DND-41 (cell line): ENCODE measurements at regions not wholly inside any gene's neighbourhood (a gene's known extent, or its start where the extent isn't known, plus 50 kb on each side); places are given as distances from the start of the nearest gene placed in this dataset.

ENCODE experiments used
- EZH2 ChIP-seq: IDR thresholded peaks from 3 replicates; pipeline ENCODE4 v1.6.1; 2012; ENCODE audit warnings: borderline replicate concordance, low read depth, mild to moderate bottlenecking, moderate library complexity, low read length, inconsistent platforms; ENCODE audit not compliant: severe bottlenecking
- TF ChIP-seq, protein P1 (sequence below): IDR thresholded peaks from 2 replicates; pipeline ENCODE4 v1.5.1; 2012; ENCODE audit warnings: borderline replicate concordance, low read length, moderate library complexity, mild to moderate bottlenecking; ENCODE audit not compliant: poor library complexity, severe bottlenecking; ENCODE audit errors: extremely low read depth

DNA sequence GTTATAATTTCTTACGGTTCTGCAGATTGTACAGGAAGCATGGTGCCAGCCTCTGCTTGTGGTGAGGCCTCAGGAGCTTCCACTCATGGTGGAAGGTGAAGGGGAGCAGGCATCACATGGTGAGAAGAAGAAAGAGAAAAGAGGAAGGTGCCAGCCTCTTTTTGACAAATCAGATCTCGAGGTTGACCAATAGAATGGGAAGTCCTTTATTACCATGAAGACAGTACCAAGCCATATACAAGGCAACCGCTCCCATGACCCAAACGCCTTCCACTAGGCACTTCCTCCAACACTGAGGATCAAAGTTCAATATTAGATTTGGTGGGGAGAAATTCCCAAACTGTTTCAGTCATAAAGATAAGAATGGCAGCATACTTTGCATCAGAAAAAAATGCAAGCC, 502.8 kb downstream of the GLRX3 start:
- TF ChIP-seq, protein P1, sequence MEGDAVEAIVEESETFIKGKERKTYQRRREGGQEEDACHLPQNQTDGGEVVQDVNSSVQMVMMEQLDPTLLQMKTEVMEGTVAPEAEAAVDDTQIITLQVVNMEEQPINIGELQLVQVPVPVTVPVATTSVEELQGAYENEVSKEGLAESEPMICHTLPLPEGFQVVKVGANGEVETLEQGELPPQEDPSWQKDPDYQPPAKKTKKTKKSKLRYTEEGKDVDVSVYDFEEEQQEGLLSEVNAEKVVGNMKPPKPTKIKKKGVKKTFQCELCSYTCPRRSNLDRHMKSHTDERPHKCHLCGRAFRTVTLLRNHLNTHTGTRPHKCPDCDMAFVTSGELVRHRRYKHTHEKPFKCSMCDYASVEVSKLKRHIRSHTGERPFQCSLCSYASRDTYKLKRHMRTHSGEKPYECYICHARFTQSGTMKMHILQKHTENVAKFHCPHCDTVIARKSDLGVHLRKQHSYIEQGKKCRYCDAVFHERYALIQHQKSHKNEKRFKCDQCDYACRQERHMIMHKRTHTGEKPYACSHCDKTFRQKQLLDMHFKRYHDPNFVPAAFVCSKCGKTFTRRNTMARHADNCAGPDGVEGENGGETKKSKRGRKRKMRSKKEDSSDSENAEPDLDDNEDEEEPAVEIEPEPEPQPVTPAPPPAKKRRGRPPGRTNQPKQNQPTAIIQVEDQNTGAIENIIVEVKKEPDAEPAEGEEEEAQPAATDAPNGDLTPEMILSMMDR, result no peak
- TF ChIP-seq EZH2, result no peak
